NB4 (cell line): ENCODE measurements at regions not wholly inside any gene's neighbourhood (a gene's known extent, or its start where the extent isn't known, plus 50 kb on each side); places are given as distances from the start of the nearest gene placed in this dataset.

Experiments
- POLR2A ChIP-seq: IDR thresholded peaks from 2 replicates; pipeline ENCODE4 v1.6.1; 2011; ENCODE audit warnings: mild to moderate bottlenecking; ENCODE audit not compliant: insufficient read length; ENCODE audit errors: extremely low read depth
- TF ChIP-seq, protein P1 (sequence below): IDR thresholded peaks from one replicate; pipeline ENCODE4 v1.5.1; 2012; ENCODE audit warnings: low read depth, low read length
- TF ChIP-seq, protein P2 (sequence below): IDR thresholded peaks from 2 replicates; pipeline ENCODE4 v1.6.1; 2011; ENCODE audit warnings: low read depth, low read length

DNA sequence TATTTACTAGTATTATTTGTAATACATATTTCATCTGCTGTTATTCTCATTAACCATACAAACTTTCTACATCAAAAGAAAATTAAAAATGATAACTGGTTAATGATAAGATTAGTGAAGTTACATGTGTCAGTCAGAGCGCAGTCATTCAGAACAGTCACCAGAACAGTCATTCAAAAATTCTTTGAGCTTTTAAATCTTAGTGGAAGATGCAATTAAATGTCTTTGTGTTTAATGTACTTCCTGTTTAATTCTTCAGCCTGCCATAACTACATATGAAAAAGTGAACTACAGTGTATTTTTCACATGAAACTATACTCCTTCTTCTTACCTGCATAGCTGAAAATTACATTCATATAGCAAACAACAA, 179.7 kb upstream of the NDST4 start:
- TF ChIP-seq, protein P1, sequence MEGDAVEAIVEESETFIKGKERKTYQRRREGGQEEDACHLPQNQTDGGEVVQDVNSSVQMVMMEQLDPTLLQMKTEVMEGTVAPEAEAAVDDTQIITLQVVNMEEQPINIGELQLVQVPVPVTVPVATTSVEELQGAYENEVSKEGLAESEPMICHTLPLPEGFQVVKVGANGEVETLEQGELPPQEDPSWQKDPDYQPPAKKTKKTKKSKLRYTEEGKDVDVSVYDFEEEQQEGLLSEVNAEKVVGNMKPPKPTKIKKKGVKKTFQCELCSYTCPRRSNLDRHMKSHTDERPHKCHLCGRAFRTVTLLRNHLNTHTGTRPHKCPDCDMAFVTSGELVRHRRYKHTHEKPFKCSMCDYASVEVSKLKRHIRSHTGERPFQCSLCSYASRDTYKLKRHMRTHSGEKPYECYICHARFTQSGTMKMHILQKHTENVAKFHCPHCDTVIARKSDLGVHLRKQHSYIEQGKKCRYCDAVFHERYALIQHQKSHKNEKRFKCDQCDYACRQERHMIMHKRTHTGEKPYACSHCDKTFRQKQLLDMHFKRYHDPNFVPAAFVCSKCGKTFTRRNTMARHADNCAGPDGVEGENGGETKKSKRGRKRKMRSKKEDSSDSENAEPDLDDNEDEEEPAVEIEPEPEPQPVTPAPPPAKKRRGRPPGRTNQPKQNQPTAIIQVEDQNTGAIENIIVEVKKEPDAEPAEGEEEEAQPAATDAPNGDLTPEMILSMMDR = no peak
- TF ChIP-seq, protein P2, sequence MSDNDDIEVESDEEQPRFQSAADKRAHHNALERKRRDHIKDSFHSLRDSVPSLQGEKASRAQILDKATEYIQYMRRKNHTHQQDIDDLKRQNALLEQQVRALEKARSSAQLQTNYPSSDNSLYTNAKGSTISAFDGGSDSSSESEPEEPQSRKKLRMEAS = no peak
- TF ChIP-seq POLR2A = no peak
